Stomach (tissue), 4 donors: ENCODE measurements at regions not wholly inside any gene's neighbourhood (a gene's known extent, or its start where the extent isn't known, plus 50 kb on each side); places are given as distances from the start of the nearest gene placed in this dataset.

Source experiments
- EP300 ChIP-seq: sonication (generic); formaldehyde crosslinking; IDR thresholded peaks from one replicate; pipeline ENCODE4 v1.6.1; 2017; ENCODE audit warnings: antibody characterized with exemption
- POLR2A ChIP-seq, 4 donors: fragments of 450-650 bp; IDR thresholded peaks; one replicate each; pipeline ENCODE4 v1.6.1; 2016; ENCODE audit warnings: antibody characterized with exemption in 4 of 4, control low read depth in 2 of 4, mild to moderate bottlenecking in 1 of 4, moderate library complexity in 1 of 4
- POLR2AphosphoS5 ChIP-seq, 3 donors: sonication (generic); formaldehyde crosslinking; IDR thresholded peaks; one replicate each; pipeline ENCODE4 v1.6.1; 2016; ENCODE audit warnings: antibody characterized with exemption in 3 of 3
- TF ChIP-seq, protein P1 (sequence below), 7 experiments: fragments of 450-650 bp in 4 of 7; fragments of 200-600 bp in 3 of 7; sonication (generic) in 3 of 7; IDR thresholded peaks; one replicate each; pipeline ENCODE4 v1.5.1; 2016 to 2019; ENCODE audit warnings: antibody characterized with exemption in 7 of 7, control low read depth in 2 of 7, mild to moderate bottlenecking in 1 of 7

DNA sequence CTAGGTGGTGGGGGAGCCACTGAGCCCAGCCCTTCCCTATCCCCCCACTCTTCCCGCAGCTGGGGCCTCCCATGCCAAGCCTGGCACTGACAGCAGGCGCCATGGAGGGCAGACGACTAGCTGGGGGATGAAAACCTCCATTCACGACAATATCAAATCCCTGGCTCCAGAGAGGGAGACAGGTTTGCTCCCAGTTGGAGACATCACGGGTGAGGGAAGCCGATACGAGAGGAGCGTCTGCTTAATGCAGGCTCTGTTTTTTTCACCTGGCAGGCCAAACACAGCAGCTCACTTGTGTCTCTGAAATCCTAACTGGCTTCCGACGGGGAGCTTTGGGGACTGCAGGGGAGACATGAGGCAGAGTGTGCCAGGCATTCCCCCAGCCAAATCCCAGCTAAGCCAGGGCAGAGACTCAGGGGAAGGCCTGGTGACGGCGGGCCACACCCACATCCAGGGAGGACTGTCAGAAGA, 307.4 kb upstream of the ZMIZ1 start:
- TF ChIP-seq EP300 (no peak), POLR2AphosphoS5 (IDR thresholded peaks at IDR 0.05) (no peak), POLR2A (IDR thresholded peaks at IDR 0.05) (no peak)
- TF ChIP-seq, protein P1, sequence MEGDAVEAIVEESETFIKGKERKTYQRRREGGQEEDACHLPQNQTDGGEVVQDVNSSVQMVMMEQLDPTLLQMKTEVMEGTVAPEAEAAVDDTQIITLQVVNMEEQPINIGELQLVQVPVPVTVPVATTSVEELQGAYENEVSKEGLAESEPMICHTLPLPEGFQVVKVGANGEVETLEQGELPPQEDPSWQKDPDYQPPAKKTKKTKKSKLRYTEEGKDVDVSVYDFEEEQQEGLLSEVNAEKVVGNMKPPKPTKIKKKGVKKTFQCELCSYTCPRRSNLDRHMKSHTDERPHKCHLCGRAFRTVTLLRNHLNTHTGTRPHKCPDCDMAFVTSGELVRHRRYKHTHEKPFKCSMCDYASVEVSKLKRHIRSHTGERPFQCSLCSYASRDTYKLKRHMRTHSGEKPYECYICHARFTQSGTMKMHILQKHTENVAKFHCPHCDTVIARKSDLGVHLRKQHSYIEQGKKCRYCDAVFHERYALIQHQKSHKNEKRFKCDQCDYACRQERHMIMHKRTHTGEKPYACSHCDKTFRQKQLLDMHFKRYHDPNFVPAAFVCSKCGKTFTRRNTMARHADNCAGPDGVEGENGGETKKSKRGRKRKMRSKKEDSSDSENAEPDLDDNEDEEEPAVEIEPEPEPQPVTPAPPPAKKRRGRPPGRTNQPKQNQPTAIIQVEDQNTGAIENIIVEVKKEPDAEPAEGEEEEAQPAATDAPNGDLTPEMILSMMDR (IDR thresholded peaks at IDR 0.05) = no peak
